ENCODE measurements at regions not wholly inside any gene's neighbourhood (a gene's known extent, or its start where the extent isn't known, plus 50 kb on each side); places are given as distances from the start of the nearest gene placed in this dataset.

DNA sequence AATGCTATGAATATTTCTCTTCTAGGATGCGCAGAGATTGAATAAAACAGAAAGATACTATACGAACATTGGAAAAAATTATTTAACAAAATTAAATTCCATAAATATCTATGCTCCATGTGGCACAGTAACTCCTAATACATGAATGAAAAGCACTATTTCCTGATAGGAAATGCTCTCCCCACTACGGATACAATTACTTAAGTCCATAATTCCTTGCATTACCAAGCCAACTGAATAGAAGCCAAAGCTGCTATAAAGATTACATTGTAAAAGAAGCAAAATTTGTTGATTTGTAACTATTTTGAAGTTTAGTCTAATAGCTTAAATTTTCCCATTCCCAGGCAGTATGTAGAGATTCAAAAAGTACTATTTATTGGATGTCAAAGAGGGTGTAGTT, 61.8 kb upstream of the SNX2 start:
- H2AFZ ChIP-seq (ENCODE audit: low read depth, low read length): no peak overlapping the region
- no peaks in the 10 kb centered on the region for H4K20me1 ChIP-seq (replicated peaks; ENCODE audit: control insufficient read depth, insufficient read depth, low read length)
- no peak overlapping the region for H3K27ac ChIP-seq (ENCODE audit: extremely low read depth, low read depth, low read length)
- intact Hi-C loops (cut with micrococcal nuclease): no loop called here
- no peak overlapping the region for H3K4me3 ChIP-seq
- no peak for TF ChIP-seq SMARCE1 (IDR thresholded peaks at IDR 0.05)
- DNase-seq (ENCODE audit: extremely low read depth in 1 of 4, low spot score in 3 of 4) (no peak), ATAC-seq (no peak), FAIRE-seq (no peak)
- H3K36me3 ChIP-seq (ENCODE audit: control insufficient read depth, insufficient read depth, low read length): no peaks in the 10 kb centered on the region
- H3K9ac ChIP-seq (ENCODE audit: insufficient read depth in 1 of 2, low read depth in 2 of 2, low read length in 2 of 2): no peak overlapping the region
- H3K9me3 ChIP-seq (replicated peaks; ENCODE audit: control insufficient read depth, insufficient read depth, low read depth, low read length): no peaks in the 10 kb centered on the region
- 5% methylated on average over 3 of the region's 3 CpGs for WGBS (ENCODE audit: insufficient coverage, low coverage, missing lambda C conversion rate)
- no peaks in the 10 kb centered on the region for H3K4me1 ChIP-seq (replicated peaks in 1 of 2; ENCODE audit: control insufficient read depth in 2 of 2, insufficient read depth in 2 of 2, low read length in 2 of 2)
- CTCF ChIA-PET (ENCODE audit: low intra/inter-chr PET ratio): no interaction called here
- in situ Hi-C loops (cut with MboI): no loop called here
- POLR2A ChIA-PET: no interaction called here
- no peaks in the 10 kb centered on the region for H3K9me1 ChIP-seq (ENCODE audit: control insufficient read depth, insufficient read depth, low read length)
- no peaks in the 10 kb centered on the region for H3K79me2 ChIP-seq (ENCODE audit: control insufficient read depth, insufficient read depth, low read length)
- no TSS peak for BruUV-seq (replicated peaks)
- no peak overlapping the region for H3K4me2 ChIP-seq (ENCODE audit: insufficient read depth, low read length)
- peaks cover 0 to 3% of the 10 kb centered on the region in 2 experiments; a peak in 1 of 5 replicates for H3K27me3 ChIP-seq (ENCODE audit: control insufficient read depth in 2 of 2, insufficient read depth in 2 of 2, low read length in 2 of 2)

DNA sequence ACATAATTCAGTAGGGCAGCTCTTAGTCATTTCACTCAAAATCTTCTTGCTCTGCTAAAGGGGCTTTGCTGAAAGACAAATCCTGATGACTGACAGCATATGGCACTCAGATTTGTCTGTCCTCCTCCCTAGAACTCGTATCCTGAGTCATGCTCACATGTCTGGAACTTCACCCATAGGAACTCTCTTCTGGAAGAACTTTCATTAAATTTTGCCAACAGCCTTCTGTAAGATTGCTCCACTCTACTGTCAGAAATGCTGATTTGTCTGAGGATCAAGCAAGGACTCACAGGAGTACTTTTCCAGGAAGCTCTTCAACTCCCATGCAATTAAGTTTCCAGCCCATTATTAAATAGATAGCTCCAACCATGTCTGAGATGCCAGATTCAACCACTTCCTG, 59.8 kb upstream of the SNX2 start:
- Histone ChIP-seq H3K9ac (ENCODE audit: insufficient read depth in 1 of 2, low read depth in 2 of 2, low read length in 2 of 2) (no peak overlapping the region), H4K20me1 (replicated peaks; ENCODE audit: control insufficient read depth, insufficient read depth, low read length) (no peaks in the 10 kb centered on the region), H3K9me1 (ENCODE audit: control insufficient read depth, insufficient read depth, low read length) (no peaks in the 10 kb centered on the region), H2AFZ (ENCODE audit: low read depth, low read length) (no peak overlapping the region), H3K79me2 (ENCODE audit: control insufficient read depth, insufficient read depth, low read length) (no peaks in the 10 kb centered on the region), H3K36me3 (ENCODE audit: control insufficient read depth, insufficient read depth, low read length) (no peaks in the 10 kb centered on the region), H3K4me1 (replicated peaks in 1 of 2; ENCODE audit: control insufficient read depth in 2 of 2, insufficient read depth in 2 of 2, low read length in 2 of 2) (no peaks in the 10 kb centered on the region), H3K27me3 (ENCODE audit: control insufficient read depth in 2 of 2, insufficient read depth in 2 of 2, low read length in 2 of 2) (no peaks in the 10 kb centered on the region; a peak in 1 of 5 replicates), H3K4me2 (ENCODE audit: insufficient read depth, low read length) (no peak overlapping the region), H3K9me3 (replicated peaks; ENCODE audit: control insufficient read depth, insufficient read depth, low read depth, low read length) (no peaks in the 10 kb centered on the region), H3K27ac (ENCODE audit: extremely low read depth, low read depth, low read length) (no peak overlapping the region), H3K4me3 (no peak overlapping the region)
- 0% methylated on average over 1 of the region's 1 CpG for WGBS (ENCODE audit: insufficient coverage, low coverage, missing lambda C conversion rate)
- POLR2A ChIA-PET: no interaction called here
- TF ChIP-seq ETV6 (IDR thresholded peaks at IDR 0.05; ENCODE audit: borderline replicate concordance in 1 of 2, low read depth in 2 of 2, low read length in 1 of 2) (no peak), ETV6 (CRISPR knock-in tag; IDR thresholded peaks at IDR 0.05; ENCODE audit: borderline replicate concordance) (no peak), CBX1 (IDR thresholded peaks at IDR 0.05; ENCODE audit: low read depth) (no peak)
- in situ Hi-C loops (cut with MboI) (no loop called here), intact Hi-C loops (cut with micrococcal nuclease) (no loop called here)
- ATAC-seq (no peak), DNase-seq (ENCODE audit: extremely low read depth in 1 of 4, low spot score in 3 of 4) (no peak), FAIRE-seq (no peak)
- CTCF ChIA-PET (ENCODE audit: low intra/inter-chr PET ratio): no interaction called here
- BruUV-seq (replicated peaks): no TSS peak
